Coronary artery (tissue), 2 donors: ENCODE measurements at regions not wholly inside any gene's neighbourhood (a gene's known extent, or its start where the extent isn't known, plus 50 kb on each side); places are given as distances from the start of the nearest gene placed in this dataset.

Source experiments
- DNase-seq: peaks from one replicate; pipeline ENCODE4 v3.0.0-alpha.2; 2017; ENCODE audit warnings: low spot score
- H3K27ac ChIP-seq, 2 donors: fragments of 200-600 bp; sonication (generic); one replicate each; pipeline ENCODE4 v1.5.1; 2016 to 2019
- H3K4me3 ChIP-seq: fragments of 200-600 bp; sonication (generic); 2 replicates; pipeline ENCODE4 v1.5.1; 2016; ENCODE audit warnings: mild to moderate bottlenecking, moderate library complexity
- TF ChIP-seq, protein P1 (sequence below): fragments of 200-600 bp; sonication (generic); IDR thresholded peaks from one replicate; pipeline ENCODE4 v1.5.1; 2019; ENCODE audit warnings: antibody characterized with exemption

DNA sequence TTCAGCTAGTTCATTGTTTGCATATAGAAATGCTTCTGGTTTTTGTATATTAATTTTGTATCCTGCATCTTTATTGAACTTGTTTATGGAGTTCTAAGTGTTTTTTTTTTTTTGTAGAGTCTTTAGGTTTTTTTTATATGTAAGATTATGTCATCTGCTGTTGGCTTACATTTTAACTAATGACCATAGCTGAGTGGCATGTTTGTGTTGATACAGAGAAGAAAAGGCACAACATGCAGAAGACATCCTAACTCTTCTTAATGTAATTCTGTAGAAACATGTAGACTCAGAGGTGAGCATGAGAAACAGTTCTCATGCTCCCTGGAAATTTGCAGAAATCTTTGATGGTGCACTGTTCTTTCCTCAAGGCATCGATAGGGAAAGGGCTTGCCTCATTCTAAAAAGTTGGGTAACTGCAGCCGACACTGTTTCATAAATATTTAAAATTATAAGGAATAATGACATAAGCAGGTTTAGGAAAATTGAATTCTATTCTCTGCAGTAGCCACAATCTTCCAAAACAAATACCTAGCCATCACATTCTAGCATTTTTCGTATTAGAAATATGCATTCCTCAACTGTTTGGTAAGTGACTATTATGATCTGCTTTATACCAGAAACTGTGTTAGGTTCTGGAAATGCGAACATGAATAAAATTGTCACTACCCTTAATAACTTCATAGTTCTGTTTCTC, 499.6 kb upstream of the KCNMB2 start:
- no peak for DNase-seq
- Histone ChIP-seq H3K4me3 (no peak overlapping the region), H3K27ac (no peak overlapping the region)
- TF ChIP-seq, protein P1, sequence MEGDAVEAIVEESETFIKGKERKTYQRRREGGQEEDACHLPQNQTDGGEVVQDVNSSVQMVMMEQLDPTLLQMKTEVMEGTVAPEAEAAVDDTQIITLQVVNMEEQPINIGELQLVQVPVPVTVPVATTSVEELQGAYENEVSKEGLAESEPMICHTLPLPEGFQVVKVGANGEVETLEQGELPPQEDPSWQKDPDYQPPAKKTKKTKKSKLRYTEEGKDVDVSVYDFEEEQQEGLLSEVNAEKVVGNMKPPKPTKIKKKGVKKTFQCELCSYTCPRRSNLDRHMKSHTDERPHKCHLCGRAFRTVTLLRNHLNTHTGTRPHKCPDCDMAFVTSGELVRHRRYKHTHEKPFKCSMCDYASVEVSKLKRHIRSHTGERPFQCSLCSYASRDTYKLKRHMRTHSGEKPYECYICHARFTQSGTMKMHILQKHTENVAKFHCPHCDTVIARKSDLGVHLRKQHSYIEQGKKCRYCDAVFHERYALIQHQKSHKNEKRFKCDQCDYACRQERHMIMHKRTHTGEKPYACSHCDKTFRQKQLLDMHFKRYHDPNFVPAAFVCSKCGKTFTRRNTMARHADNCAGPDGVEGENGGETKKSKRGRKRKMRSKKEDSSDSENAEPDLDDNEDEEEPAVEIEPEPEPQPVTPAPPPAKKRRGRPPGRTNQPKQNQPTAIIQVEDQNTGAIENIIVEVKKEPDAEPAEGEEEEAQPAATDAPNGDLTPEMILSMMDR: no peak

- TF ChIP-seq, protein P1: no peak
- no peak overlapping the region for H3K4me3 ChIP-seq
- DNase-seq: no peak
Measured at GRCh38 chr3:178041931-178042330, 494.3 kb upstream of the KCNMB2 start.

GRCh38 chr3:178042376-178042775, 493.9 kb upstream of the KCNMB2 start:
- Histone ChIP-seq H3K27ac (no peak overlapping the region), H3K4me3 (no peak overlapping the region)
- TF ChIP-seq, protein P1: no peak
- no peak for DNase-seq

More at GRCh38 chr3:178041931-178042330, 494.3 kb upstream of the KCNMB2 start:
- no peak overlapping the region for H3K27ac ChIP-seq

DNA sequence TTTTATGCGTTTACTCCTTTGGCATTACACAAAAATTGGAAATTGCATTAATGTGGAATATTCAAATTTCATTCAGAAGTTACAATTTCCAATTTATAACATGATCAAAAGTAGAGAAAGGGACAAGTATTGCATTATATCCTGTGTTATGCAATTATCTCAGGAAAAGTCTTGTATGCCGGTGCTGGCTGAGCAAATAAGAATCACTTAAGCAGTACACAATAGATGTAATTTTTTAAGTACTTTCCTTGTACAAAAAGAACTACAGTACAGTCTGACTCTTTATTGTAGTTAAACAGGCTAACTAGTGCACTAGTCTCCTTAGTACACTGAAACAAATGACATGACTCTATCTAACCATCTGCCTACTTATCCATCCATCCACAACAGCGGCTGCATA, 493.2 kb upstream of the KCNMB2 start:
- no peak overlapping the region for H3K27ac ChIP-seq
- TF ChIP-seq, protein P1: no peak
- DNase-seq: no peak
- no peak overlapping the region for H3K4me3 ChIP-seq

- DNase-seq: no peak
- Histone ChIP-seq H3K4me3 (no peak overlapping the region), H3K27ac (no peak overlapping the region)
- TF ChIP-seq, protein P1: no peak
Measured at GRCh38 chr3:178044320-178044719, 491.9 kb upstream of the KCNMB2 start.

DNA sequence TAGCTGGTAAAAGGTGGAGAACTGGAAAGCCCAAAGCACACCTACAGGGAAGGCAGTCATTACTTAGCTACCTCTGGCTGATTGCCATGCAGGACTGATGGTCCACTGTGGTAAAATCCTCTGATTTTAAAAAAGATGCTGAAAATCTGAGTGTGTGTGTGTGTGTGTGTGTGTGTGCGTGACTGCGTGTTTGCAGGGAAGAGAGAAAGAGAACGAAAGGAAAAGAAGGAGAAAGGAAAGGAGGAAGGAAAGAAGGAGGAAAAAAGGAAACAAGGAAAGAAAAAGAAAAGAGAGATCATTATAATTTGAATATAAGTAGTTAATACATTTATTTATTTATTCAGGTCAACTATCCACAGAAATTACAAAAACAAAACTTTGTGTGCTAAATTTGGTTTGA, 488.7 kb upstream of the KCNMB2 start:
- H3K27ac ChIP-seq: no peak overlapping the region
- no peak overlapping the region for H3K4me3 ChIP-seq
- TF ChIP-seq, protein P1: no peak
- no peak for DNase-seq

DNA sequence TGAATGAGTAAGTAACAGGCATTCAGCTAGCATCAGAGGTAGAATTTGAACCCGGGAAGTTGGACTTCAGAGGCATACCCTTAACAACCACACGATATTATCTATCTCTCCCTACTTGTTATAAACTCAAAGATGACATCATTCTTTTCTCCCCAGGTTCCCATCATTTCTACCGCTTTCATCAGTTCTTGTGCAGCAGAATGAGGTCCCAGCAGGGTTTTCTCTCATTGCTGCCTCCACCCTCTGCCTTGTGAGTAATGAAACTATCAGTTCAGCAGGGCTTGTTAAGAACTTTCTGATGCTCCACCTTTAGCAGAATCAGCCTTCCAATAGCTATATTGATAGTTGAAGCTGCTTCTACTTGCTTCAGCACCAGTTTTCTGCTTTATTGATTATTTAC, 487.5 kb upstream of the KCNMB2 start:
- no peak for DNase-seq
- Histone ChIP-seq H3K27ac (no peak overlapping the region), H3K4me3 (no peak overlapping the region)
- TF ChIP-seq, protein P1: no peak
